Mesenchymal stem cell (in vitro differentiated cells and primary cell): ENCODE measurements at regions not wholly inside any gene's neighbourhood (a gene's known extent, or its start where the extent isn't known, plus 50 kb on each side); places are given as distances from the start of the nearest gene placed in this dataset.

ENCODE experiments used
- DNase-seq: peaks from one replicate; pipeline ENCODE4 v3.0.0-alpha.2; 2013
- H2AFZ ChIP-seq: one replicate; pipeline ENCODE4 v1.6.1; 2013; ENCODE audit warnings: low read depth, mild to moderate bottlenecking, control low read depth, inconsistent platforms, low read length, moderate library complexity
- H2AK5ac ChIP-seq: 2 replicates; pipeline ENCODE4 v1.6.1; 2013; ENCODE audit warnings: low read length, moderate library complexity, mild to moderate bottlenecking, inconsistent platforms; ENCODE audit not compliant: severe bottlenecking
- H2BK120ac ChIP-seq: one replicate; pipeline ENCODE4 v1.6.1; 2013; ENCODE audit warnings: low read depth, mild to moderate bottlenecking, inconsistent platforms, low read length, moderate library complexity
- H2BK12ac ChIP-seq, 2 experiments: one replicate each; pipeline ENCODE4 v1.6.1; 2013; ENCODE audit warnings: inconsistent platforms in 2 of 2, low read length in 2 of 2, mild to moderate bottlenecking in 2 of 2, moderate library complexity in 2 of 2, control low read depth in 1 of 2
- H2BK15ac ChIP-seq: one replicate; pipeline ENCODE4 v1.6.1; 2013; ENCODE audit warnings: mild to moderate bottlenecking, low read depth, inconsistent platforms; ENCODE audit not compliant: poor library complexity, severe bottlenecking
- H2BK5ac ChIP-seq: 2 replicates; pipeline ENCODE4 v1.6.1; 2013; ENCODE audit warnings: low read depth, mild to moderate bottlenecking, low read length, control low read depth, inconsistent platforms; ENCODE audit not compliant: poor library complexity, severe bottlenecking
- H3K14ac ChIP-seq, 2 experiments: one replicate each; pipeline ENCODE4 v1.6.1; 2013; ENCODE audit warnings: inconsistent platforms in 2 of 2, low read length in 2 of 2, control low read depth in 1 of 2, mild to moderate bottlenecking in 1 of 2, moderate library complexity in 1 of 2
- H3K18ac ChIP-seq, 2 experiments: one replicate each; pipeline ENCODE4 v1.6.1; 2013; ENCODE audit warnings: inconsistent platforms in 2 of 2, low read length in 2 of 2, control low read depth in 1 of 2, low read depth in 1 of 2, mild to moderate bottlenecking in 1 of 2
- H3K23ac ChIP-seq, 2 experiments: one replicate each; pipeline ENCODE4 v1.6.1; 2013; ENCODE audit warnings: inconsistent platforms in 2 of 2, low read length in 2 of 2, mild to moderate bottlenecking in 2 of 2, moderate library complexity in 2 of 2, control low read depth in 1 of 2
- H3K27ac ChIP-seq: 2 replicates; pipeline ENCODE4 v1.5.1; 2013; ENCODE audit warnings: mild to moderate bottlenecking, moderate library complexity, low read length, control low read depth, inconsistent platforms; ENCODE audit not compliant: poor library complexity, severe bottlenecking
- H3K27me3 ChIP-seq, 2 experiments: 2 replicates each; pipeline versions ENCODE4 v1.6.1 to v1.7.0; 2013; ENCODE audit warnings: low read length in 2 of 2, mild to moderate bottlenecking in 2 of 2, moderate library complexity in 2 of 2, control low read depth in 1 of 2, inconsistent platforms in 1 of 2; ENCODE audit not compliant: control insufficient read depth in 1 of 2, insufficient read depth in 1 of 2
- H3K36me3 ChIP-seq, 2 experiments: 2 replicates each; pipeline versions ENCODE4 v1.6.1 to v1.7.0; 2013; ENCODE audit warnings: low read length in 2 of 2, control low read depth in 1 of 2, inconsistent platforms in 1 of 2, low read depth in 1 of 2, mild to moderate bottlenecking in 1 of 2; ENCODE audit not compliant: insufficient read depth in 2 of 2, control insufficient read depth in 1 of 2
- H3K4ac ChIP-seq, 2 experiments: one replicate each; pipeline ENCODE4 v1.6.1; 2013; ENCODE audit warnings: inconsistent platforms in 2 of 2, low read length in 2 of 2, mild to moderate bottlenecking in 2 of 2, moderate library complexity in 2 of 2, control low read depth in 1 of 2, low read depth in 1 of 2
- H3K4me1 ChIP-seq: 2 replicates; pipeline ENCODE4 v1.6.1; 2013; ENCODE audit warnings: low read depth, low read length, control low read depth; ENCODE audit not compliant: control insufficient read depth, insufficient read depth
- H3K4me2 ChIP-seq: 2 replicates; pipeline ENCODE4 v1.6.1; 2013; ENCODE audit warnings: low read length, mild to moderate bottlenecking, inconsistent platforms; ENCODE audit not compliant: poor library complexity, severe bottlenecking
- H3K4me3 ChIP-seq, 2 experiments: 2 replicates each; pipeline versions ENCODE4 v1.5.1 to v1.7.0; 2013; ENCODE audit warnings: low read length in 2 of 2, mild to moderate bottlenecking in 2 of 2, control low read depth in 1 of 2, low read depth in 1 of 2; ENCODE audit not compliant: insufficient read depth in 1 of 2
- H3K79me1 ChIP-seq: replicated peaks from 2 replicates; pipeline ENCODE4 v1.6.1; 2013; ENCODE audit warnings: mild to moderate bottlenecking, control low read depth, low read length, inconsistent platforms; ENCODE audit not compliant: poor library complexity, severe bottlenecking
- H3K9ac ChIP-seq: 2 replicates; pipeline ENCODE4 v1.7.0; 2013; ENCODE audit warnings: mild to moderate bottlenecking, low read length, moderate library complexity
- H3K9me3 ChIP-seq: 2 replicates; pipeline ENCODE4 v1.7.0; 2013; ENCODE audit warnings: mild to moderate bottlenecking, low read length; ENCODE audit not compliant: control insufficient read depth
- H4K8ac ChIP-seq: one replicate; pipeline ENCODE4 v1.6.1; 2013; ENCODE audit warnings: inconsistent platforms, mild to moderate bottlenecking, low read length, moderate library complexity
- H4K91ac ChIP-seq: one replicate; pipeline ENCODE4 v1.6.1; 2013; ENCODE audit warnings: mild to moderate bottlenecking, low read length, inconsistent platforms
- WGBS: methylation state at CpG from one replicate; pipeline ENCODE4 v1.1.7; 2013; ENCODE audit warnings: mixed read lengths; 5-methylcytosine and 5-hydroxymethylcytosine counted together

DNA sequence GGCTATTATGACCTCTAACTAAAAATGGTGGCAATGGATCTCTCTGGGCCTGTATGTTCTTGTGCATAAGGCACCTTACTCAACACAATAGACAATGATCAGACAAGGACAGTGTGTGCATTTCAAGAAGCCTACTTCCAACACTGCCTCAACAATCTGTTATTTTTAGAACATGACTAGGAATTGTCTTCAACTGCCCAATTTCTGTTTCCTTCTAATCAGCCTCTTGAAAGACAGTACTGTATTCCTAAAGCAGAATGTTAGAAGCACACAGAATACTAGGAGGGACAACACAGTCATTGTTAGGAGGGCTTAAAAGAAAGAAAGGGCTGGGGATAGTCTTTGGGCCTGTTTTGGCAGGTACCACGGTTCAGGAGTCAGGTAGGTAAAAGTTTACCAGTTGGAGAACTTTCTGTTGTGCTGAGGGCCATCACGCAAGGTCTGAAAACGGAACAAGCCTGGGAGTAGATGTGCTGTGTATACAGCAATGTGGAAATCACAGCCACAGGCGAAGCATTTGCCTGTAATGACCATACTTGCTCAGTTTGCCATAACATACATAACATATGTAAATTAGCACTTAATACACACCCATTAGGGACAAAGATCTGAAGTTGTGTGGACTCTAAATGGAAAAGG, 100.8 kb upstream of the ATXN3L start:
- Histone ChIP-seq H2BK15ac (no peak overlapping the region), H3K36me3 (no peaks in the 10 kb centered on the region), H4K91ac (no peak overlapping the region), H4K8ac (no peak overlapping the region), H3K4me1 (peaks cover 2% of the 10 kb centered on the region), H3K9me3 (peaks cover 4% of the 10 kb centered on the region), H3K27ac (no peak overlapping the region), H3K18ac (peak overlapping the region in 1 of 2 experiments; percentile 21), H2BK5ac (no peak overlapping the region), H3K4me3 (no peak overlapping the region), H3K9ac (no peak overlapping the region), H3K23ac (no peak overlapping the region), H2BK120ac (no peak overlapping the region), H3K79me1 (no peaks in the 10 kb centered on the region), H2AFZ (no peak overlapping the region), H3K4me2 (no peak overlapping the region), H3K4ac (no peak overlapping the region), H2BK12ac (no peak overlapping the region), H3K27me3 (no peaks in the 10 kb centered on the region), H2AK5ac (no peak overlapping the region), H3K14ac (no peak overlapping the region)
- 94% methylated on average over 1 of the region's 4 CpGs for WGBS
- DNase-seq = no peak

DNA sequence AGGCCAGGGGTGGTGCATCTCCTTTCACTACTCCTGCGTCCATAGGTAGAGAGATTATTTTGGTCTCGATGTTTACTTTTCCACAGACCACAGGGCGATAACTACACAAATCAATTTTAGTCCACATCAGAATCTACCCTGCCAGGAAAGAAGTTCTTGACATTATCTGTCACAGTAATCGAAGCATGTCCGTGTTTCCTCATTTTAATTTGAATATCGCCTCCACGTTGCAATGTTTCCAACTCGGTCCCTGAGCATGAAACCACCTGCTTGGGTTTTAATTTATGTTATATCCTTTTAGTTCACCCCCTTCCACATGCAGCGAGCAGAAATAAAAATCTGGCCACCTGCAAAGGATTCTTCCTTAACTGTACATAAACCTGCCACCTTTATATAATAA, 100.1 kb upstream of the ATXN3L start:
- Histone ChIP-seq H3K18ac (no peak overlapping the region), H2AFZ (no peak overlapping the region), H3K23ac (no peak overlapping the region), H3K79me1 (no peaks in the 10 kb centered on the region), H3K4me2 (no peak overlapping the region), H2BK15ac (no peak overlapping the region), H3K4me1 (peaks cover 2% of the 10 kb centered on the region), H4K8ac (no peak overlapping the region), H3K36me3 (no peaks in the 10 kb centered on the region), H3K9ac (no peak overlapping the region), H4K91ac (peak overlapping the region; percentile 39), H3K4ac (no peak overlapping the region), H3K9me3 (no peaks in the 10 kb centered on the region), H2BK5ac (no peak overlapping the region), H2BK12ac (no peak overlapping the region), H3K27ac (no peak overlapping the region), H3K4me3 (no peak overlapping the region), H3K27me3 (no peaks in the 10 kb centered on the region), H3K14ac (no peak overlapping the region), H2BK120ac (no peak overlapping the region), H2AK5ac (no peak overlapping the region)
- 97% methylated on average over 8 of the region's 9 CpGs for WGBS
- no peak for DNase-seq

- H3K23ac ChIP-seq = no peak overlapping the region
- no peak overlapping the region for H4K8ac ChIP-seq
- H3K27me3 ChIP-seq = no peaks in the 10 kb centered on the region
- no peak overlapping the region for H2BK12ac ChIP-seq
- H3K4me2 ChIP-seq = no peak overlapping the region
- H2AK5ac ChIP-seq = no peak overlapping the region
- no peak overlapping the region for H3K4ac ChIP-seq
- H3K9ac ChIP-seq = no peak overlapping the region
- H3K9me3 ChIP-seq = no peaks in the 10 kb centered on the region
- no peak overlapping the region for H3K14ac ChIP-seq
- H2AFZ ChIP-seq = no peak overlapping the region
- WGBS = 93% methylated on average over 8 of the region's 9 CpGs
- H2BK15ac ChIP-seq = no peak overlapping the region
- H4K91ac ChIP-seq = no peak overlapping the region
- DNase-seq = no peak
- H3K36me3 ChIP-seq = no peaks in the 10 kb centered on the region
- H2BK5ac ChIP-seq = no peak overlapping the region
- H3K4me3 ChIP-seq = no peak overlapping the region
- no peak overlapping the region for H3K27ac ChIP-seq
- no peak overlapping the region for H3K18ac ChIP-seq
- H2BK120ac ChIP-seq = no peak overlapping the region
- no peaks in the 10 kb centered on the region for H3K79me1 ChIP-seq
- peaks cover 2% of the 10 kb centered on the region for H3K4me1 ChIP-seq
Measured at GRCh38 chrX:13419276-13419675, 99.4 kb upstream of the ATXN3L start.

DNA sequence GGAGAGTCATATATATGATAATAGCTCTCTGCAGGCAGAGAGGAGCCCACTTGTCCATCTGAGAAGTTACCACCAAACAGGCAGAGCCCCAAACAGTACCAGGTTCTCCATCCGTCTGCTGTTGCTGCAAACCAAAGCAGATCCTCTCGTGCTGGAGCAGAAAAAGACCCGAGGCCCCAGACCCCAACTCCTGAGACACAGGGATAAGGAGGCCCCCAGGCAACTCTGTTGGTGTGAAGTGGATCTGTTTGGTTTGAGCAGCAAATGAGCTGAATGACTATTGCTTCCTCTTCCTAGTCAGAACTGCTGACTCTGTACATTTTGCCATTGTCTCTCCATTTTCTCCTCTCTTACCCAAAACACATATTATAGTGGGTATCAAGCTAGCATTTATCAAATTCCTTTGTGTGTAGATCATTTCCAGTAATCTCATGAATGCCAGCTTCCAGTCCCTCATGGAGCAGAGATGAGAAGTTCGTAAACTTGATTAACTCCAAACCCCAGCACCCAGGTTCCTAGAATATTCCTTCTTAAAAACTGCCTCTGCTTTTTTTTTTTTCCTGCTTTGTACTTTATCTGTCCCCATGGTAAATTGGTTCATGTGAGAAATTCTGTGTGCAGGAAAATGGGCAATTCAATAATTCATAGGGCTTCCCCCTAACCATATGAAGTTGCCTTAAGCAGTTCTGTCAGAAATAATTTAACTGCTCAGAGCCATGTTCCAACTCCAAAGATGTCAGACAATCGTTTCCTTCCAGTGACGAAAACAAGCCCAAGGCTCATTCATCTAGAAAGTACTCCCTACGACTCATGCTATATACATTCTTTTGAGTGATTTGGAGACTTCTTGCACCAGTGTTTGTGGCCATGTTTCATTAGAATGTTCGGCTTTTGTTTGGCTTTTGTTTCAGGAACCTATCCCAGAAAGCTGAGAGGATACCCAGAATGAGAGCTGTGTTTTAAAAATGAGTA, 98.6 kb upstream of the ATXN3L start:
- H2AFZ ChIP-seq = no peak overlapping the region
- H3K23ac ChIP-seq = no peak overlapping the region
- no peak overlapping the region for H2BK15ac ChIP-seq
- no peak overlapping the region for H2BK12ac ChIP-seq
- H3K14ac ChIP-seq = no peak overlapping the region
- no peak overlapping the region for H4K8ac ChIP-seq
- no peak overlapping the region for H3K4me3 ChIP-seq
- H3K9me3 ChIP-seq = no peaks in the 10 kb centered on the region
- no peak overlapping the region for H3K18ac ChIP-seq
- peak overlapping the region; percentile 65 for H2AK5ac ChIP-seq
- no peak overlapping the region for H3K9ac ChIP-seq
- peaks cover 2% of the 10 kb centered on the region for H3K4me1 ChIP-seq
- no peak overlapping the region for H3K4ac ChIP-seq
- H4K91ac ChIP-seq = no peak overlapping the region
- 53% methylated on average over 4 of the region's 8 CpGs for WGBS
- no peaks in the 10 kb centered on the region for H3K36me3 ChIP-seq
- H3K79me1 ChIP-seq = no peaks in the 10 kb centered on the region
- H3K27ac ChIP-seq = peak overlapping the region; percentile 67
- no peak overlapping the region for H2BK5ac ChIP-seq
- DNase-seq = no peak
- H3K27me3 ChIP-seq = no peaks in the 10 kb centered on the region
- no peak overlapping the region for H2BK120ac ChIP-seq
- H3K4me2 ChIP-seq = no peak overlapping the region
